GM21737 (cell line): ENCODE measurements at regions not wholly inside any gene's neighbourhood (a gene's known extent, or its start where the extent isn't known, plus 50 kb on each side); places are given as distances from the start of the nearest gene placed in this dataset.
"Not testable (repeated sequence)": the region's sequence is repeated elsewhere in the genome, so short reads cannot be mapped to it uniquely, and the experiment has no call there.

ENCODE experiments used
- ATAC-seq: cut with Tn5 transposase; IDR thresholded peaks from one replicate; pipeline ENCODE4 v1.9.1; 2021; ENCODE audit warnings: mild to moderate bottlenecking, moderate library complexity; ENCODE audit not compliant: unreplicated experiment

DNA sequence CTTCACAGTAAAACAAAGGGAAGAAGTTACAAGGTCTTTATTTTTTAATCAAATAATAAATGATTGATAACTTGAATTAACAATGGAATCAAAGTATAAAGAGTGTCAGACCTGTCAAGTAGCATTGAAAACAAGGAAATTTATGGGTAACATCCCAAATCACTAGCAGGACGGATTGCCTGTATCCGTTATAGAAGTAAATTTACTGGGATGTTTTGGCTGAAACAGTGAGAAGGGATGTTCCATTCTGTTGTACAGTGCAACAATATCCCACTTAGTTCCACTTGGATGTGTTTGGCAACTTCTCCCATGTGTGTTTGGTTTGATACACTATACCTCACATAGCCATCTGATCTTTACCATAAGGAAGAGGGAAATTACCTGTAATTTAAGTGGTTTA lies 421.0 kb upstream of the CHD1 start:
- ATAC-seq = no peak

DNA sequence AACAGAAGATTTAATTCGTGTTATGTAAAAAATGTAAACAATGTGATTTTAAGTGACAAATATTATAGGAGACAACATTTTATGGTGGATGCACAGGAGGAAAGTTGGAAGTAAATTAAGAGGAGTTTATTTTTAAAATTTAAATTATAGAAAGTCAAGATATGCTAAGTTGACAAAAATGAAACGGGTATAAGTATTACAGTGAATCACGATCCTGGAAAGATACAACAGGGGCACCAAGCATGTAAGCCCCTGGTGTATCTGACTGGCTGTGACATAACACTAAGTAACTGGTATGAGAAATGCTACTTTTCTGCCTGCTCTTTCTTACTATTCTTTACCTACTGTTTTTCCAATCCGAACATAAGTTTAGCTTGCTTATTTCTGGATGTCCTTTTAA lies 419.8 kb upstream of the CHD1 start:
- ATAC-seq = no peak

DNA sequence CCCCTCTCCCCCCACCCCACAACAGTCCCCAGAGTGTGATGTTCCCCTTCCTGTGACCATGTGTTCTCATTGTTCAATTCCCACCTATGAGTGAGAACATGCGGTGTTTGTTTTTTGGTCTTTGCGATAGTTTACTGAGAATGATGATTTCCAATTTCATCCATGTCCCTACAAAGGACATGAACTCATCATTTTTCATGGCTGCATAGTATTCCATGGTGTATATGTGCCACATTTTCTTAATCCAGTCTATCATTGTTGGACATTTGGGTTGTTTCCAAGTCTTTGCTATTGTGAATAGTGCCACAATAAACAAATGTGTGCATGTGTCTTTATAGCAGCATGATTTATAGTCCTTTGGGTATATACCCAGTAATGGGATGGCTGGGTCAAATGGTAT lies 411.0 kb upstream of the CHD1 start:
- not testable (repeated sequence) for ATAC-seq

DNA sequence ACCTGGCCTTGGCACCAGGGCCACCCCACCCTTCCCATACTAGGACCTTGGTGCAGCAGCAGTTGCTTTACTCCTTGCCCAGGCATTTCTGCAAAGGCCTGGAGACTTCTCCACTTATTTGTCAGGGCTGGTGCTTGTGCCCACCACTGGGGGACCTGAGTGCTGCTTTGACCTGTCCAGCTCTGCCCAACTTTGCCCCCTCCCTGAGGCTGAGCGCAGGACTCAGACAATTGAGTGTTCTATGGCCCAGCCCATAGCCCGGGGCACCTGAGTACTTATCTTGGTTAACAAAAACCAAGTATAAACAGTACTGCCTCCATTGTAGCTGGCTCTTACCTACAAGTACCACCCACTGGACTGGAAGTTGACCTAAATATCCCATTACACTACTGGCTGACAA lies 406.1 kb upstream of the CHD1 start:
- no peak for ATAC-seq

DNA sequence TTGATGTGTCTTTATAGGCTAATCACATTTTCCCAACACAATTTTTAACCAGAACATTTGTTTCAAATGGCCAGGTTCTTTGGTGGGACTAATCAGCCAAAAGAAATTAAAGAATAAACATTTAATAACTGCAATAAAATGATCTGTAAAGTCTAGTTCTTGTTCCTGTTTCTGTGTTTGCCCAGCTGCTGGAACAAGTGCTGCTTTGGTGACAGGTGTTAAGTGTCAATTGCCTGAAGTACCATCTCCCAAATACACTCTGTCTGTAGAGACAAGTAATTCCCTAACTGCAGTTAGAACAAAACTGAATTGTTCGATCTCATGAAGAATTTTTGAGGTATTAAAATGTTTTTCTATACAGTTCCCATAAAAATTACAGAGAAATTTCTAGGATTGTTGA lies 402.3 kb upstream of the CHD1 start:
- ATAC-seq = no peak

DNA sequence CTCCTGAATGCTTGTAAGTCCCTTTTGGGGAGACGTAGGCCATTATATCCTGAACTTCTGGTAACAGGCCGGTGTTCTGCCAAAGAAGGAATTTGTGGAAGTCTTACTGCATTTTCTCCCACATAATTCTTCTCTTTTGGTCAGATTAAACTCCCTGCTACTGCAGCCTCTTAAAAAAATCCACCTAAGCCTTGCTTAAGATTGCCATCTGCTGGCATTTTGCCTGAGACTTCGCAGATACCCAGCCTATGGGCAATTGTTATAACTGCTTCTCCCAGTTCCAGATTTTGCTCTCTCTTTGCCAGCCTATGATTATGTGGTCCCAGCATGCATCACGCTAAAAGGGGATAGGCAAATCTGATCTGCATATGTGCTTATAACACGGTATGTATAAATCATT lies 391.6 kb upstream of the CHD1 start:
- no peak for ATAC-seq

DNA sequence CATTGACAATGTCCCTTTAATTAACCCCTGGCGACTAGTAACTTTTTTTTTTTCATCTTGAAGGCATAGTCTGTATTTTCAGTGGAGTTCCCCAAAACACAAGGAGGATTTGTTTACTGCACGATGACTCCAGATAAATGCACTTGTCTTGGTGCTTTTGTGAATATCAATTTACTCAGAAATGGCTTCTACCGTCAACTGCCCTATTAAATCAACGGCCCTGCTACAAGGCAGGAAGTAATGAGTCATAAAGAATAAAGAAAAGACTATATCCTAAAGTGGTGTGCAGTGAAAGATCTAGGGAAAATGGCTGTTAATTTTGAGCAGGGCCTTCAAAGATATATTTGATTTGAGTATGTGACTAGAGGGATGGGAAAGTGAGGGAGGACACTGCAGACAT lies 388.3 kb upstream of the CHD1 start:
- no peak for ATAC-seq

DNA sequence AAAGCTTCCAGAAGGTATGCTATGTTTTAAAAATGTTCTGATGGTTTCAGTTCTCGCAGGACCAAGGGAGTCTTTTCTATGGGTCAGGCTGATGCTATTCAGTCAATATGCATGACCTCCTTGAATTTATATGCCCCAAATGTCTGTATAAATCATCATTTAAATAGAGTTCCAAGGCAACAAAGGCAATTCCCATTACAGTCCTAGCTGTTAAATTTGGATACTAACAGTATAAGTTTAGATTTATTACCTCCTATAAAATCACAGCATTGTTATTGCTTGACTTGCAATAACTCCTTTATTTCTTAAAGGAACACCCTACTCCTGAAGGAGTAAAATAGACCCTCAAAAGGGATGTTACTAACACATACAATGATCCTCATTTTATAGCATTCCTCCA lies 387.7 kb upstream of the CHD1 start:
- no peak for ATAC-seq

DNA sequence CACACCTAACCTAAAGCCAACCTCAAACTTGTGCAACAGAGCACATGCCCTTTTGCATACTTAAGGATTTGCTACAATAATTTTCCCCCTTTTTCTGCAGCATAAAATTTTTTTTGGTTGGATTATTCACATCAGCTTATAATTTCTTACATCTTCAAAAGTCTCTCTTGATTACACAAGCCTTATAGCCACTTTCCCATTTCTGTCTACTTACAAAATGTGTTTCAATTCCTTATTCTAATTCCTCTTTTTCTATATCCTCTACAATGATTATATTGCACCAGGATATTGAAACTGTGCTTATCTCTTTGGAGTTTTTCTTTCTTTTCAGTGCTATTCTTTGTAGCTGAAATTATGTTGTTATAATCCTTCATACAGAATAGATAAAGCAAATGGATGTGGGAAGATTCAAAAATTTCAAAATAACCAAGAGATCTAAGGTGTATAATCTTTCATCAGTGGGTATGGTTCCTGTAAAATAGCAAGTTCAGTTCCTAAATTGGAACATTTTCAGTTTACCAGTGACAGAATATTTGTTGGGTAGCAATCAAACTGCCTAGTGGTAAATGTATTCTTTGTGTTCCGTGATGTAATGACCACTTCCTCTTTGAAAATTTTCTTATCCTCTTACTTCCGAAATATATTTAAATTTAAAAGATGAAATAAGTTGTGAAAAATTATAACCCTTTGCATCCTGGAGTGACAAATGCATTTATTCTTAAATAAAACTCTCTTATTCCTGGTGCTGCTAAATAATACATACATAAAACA lies 386.8 kb upstream of the CHD1 start:
- no peak for ATAC-seq

DNA sequence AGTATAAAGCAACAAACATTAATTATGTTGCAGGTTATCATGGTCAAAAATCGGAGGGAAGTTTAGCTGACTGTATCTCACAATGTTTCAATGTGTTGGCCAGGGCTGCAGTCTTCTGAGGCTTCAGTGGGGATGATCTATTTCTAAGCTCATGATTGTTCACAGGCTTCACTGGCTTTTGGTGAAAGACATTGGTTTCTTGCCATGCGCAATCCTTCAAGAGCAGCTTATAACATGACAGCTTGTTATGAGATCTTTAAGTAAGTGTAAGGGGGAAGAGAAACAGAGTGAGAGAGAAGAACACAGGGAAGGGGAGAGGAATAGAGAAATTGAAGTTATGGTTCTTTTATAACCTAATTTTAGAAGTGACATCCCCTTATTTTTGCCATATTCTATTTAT lies 385.9 kb upstream of the CHD1 start:
- no peak for ATAC-seq

DNA sequence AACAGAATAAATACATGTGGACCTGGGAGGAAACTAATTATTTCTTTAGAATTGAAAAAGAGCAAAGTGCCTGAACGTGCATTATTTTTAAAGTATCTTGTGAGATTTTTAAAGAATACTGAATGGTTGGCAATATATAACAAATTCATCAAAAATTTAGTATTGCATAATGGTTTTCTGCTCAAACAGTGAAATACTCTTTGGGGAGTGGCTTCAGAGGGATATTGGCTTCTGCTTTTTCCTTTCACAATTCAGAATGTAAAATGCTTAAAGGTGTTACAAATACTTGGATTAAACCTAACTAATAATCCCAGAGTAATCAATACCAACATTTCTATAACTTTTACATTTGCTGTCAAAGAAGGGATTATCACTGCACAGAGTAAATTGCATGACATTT lies 379.3 kb upstream of the CHD1 start:
- ATAC-seq = no peak

DNA sequence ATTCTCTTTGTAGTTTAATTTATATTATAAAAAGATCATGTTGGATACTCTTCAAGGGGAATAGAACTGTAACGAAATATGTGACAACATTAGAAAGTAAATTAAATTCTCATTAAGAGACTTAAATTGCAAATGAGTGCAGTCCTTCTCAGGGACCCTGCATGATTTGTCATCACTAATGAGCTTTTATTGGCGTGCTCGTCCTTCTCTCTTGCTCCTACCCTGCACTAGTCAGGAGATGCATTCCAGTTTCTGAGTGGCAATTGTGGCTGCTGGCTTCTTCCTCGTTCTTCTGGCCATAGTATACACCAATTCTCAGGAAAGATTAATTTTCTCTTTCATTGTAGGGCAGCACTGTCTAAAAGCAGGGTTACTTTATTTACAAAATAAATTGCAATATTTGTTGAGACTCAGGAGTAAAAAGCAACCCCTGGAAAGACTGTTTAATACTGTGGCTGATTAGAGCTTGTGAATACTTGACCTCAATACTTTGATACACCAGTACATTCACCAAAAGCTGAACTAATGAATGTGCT lies 376.3 kb upstream of the CHD1 start:
- ATAC-seq = no peak

DNA sequence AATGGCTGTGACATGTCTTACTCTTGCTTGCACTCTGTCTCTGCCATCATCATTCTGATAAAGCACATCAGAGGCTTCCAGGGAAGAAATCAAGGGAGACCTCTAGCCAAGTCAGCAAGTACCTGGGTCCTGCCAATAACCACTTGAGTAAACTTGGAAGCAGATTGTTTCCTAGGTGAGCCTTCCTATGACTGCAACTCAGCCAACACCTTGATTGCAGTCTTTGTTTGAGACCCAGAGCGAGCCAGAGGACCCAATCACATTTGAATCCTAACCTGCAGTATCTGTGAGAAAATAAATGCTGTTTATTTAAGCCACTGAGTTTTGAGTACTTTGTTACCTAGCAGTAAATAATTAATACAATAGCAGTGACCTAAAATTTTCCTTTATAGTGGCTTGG lies 356.8 kb upstream of the CHD1 start:
- ATAC-seq = no peak

DNA sequence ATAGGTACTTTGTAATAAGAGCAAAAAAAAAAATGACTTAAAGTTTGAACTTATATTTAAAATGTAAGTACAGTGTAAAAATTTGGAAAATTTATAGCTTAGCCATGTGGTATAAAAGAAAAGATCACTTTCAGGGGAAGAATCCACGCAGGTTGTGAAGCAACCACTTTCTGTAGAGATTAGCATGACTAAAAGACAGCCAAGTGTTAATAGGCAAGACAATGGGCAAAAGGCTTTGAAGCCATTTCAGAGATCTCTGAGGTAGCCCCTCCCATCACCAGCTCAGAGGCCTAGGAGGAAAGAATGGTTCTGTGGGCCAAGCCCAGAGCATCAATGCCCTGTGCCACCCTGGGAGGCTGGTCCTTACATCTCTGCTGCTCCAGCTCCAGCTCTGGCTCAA lies 346.3 kb upstream of the CHD1 start:
- no peak for ATAC-seq

DNA sequence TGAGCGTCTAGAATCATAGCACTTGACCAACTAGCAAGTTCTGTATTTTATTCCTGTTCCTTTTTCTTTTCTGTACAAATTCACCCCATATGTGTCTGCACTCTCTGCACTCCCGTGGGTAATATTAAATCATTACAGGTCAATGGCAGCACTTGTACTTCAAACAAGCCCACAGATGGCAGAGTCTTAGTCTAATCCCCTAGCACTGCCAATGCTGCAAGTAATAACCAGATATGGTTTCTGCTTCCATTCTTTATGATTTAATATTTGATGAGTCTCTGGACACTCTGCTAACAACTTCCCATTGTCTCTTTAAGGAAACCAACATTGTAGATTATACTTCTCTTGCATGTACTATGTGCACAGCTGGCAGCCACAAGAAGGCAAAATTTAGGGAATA lies 343.8 kb upstream of the CHD1 start:
- no peak for ATAC-seq

DNA sequence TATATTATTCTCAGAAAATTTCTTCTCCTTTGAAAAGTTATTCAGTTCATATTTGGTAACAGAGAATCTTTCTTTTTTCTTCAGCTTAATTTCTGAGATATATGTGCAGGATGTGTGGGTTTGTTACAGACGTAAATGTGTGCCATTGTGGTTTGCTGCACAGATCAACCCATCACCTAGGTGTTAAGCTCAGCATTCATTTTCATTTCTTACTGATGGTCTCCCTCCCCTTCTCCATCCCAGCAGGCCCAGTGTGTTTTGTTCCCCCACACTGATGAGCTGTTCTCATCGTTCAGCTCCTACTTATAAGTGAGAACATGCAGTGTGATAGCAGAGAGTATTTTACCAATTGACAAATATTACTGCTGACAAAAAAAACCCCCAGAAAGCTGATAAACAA lies 330.0 kb upstream of the CHD1 start:
- ATAC-seq = no peak

DNA sequence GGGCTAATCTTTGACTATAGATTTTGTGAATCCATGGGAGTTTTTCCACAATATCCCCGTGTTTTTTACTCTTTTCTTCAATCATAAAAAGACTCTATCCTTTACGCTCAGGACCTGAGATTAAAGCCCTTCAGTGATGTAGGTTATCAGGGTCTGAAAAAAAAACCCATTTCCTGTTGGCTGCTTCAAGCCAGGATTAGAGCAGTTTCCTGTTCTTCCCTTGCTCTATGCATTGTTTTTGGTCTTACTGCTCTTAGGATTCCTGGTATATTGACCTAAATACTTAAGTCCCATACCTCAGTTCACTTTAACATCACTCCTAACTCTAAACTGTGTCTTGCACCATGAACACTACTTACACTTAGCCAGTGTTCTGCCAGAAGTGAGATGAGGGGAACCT lies 319.3 kb upstream of the CHD1 start:
- ATAC-seq = no peak

DNA sequence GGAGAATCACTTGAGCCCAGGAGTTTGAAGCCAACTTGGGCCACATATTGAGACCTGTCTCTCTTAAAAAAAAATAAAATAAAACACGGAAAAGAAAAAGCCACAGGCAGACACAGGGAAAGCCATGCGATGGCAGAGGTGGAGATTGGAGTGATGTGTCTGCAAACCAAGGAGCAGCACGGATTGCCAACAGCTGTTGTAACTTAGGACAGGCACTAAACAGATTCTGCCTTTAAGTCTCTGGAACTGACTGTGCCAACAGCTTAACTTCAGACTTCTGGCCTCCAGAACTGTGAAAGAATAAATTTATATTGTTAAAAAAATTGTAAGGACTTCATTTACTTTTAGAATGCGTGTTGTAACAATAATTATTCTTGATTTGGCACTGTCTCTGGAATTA lies 318.5 kb upstream of the CHD1 start:
- no peak for ATAC-seq

DNA sequence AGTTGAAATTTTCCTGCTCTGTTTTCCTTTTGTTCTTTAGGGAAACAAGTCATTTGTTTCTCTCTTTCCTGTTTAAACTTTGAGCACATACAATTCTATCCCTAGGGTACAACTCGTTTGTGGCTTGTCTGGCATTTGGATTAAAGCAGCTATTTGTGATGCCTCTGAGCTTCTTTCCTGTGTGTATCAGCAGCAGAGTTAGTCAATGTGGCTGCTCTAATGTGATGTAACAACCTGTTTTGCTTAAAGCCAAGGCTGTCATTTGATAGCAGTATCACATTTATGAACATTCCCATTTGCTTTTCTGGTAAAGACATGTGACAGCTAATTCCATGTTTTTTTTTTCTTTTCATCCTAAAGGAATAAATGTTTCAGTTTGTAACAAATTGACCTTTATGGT lies 314.3 kb upstream of the CHD1 start:
- ATAC-seq = no peak

DNA sequence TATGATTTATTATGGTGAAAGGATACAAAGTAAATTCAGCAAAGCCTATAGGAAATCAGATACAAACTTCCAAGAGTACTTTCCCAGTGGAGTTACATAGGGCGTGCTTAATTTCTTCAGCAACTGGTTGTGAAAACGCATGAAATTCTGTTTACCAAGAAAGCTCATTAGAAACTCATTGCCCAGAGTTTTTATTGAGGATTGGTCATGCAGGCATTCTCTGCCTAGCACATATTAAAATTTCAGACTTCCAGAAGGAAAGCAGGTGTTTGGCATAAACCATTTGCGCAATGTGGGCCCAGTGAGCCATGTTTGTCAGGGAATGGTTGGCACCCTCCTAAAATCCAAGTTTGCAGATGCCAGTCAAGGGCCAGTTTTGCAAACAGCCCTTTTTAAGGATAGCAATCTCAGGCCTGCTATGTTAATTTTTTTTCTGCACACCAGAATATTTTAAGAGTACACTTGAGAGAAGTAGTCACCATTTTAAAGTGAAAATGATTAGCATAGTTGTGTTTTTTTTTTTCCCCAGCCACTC lies 311.1 kb upstream of the CHD1 start:
- no peak for ATAC-seq

DNA sequence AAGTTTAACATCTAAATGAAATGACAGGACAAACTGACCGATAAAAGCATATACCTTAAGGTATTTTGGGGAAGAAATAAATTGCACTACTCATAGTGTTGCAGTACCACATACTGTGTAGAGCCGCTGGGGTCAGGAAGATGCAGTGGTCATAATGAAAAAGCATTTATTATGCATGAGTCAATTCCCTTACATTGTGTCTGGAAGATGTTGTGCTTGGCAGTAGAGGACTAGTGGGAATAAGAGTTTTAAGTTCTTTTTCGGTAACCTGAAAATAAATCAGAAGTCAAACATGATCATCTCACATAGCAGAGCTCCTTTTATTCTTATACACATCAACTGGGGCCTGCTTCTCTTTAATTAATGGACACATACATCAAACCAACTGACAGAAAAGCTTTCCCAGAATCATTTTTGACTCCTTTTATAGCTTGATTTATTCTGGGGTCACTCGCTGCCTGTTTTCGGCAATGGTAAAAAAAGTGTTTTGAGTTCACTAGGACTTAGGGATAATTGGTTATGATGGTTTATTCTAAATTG lies 262.5 kb upstream of the CHD1 start:
- ATAC-seq = no peak

DNA sequence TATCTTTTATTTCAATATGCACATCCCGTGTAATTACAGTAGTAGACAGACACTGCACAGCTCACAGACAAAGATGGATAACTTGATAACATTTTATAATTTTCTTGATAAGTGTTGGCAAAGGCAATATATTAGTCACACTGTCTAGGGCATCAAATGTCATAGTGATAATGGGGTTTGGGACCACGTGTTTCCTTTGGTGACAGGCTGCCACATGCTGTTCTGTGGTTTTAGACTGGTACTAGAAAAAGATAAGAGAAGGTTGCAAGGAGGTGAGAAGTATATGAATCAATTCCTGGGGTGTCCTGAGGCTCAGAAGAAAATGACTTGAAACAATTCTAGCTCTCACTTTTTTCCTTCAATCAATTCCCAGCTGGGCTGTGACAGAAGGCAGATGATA lies 258.8 kb upstream of the CHD1 start:
- no peak for ATAC-seq

DNA sequence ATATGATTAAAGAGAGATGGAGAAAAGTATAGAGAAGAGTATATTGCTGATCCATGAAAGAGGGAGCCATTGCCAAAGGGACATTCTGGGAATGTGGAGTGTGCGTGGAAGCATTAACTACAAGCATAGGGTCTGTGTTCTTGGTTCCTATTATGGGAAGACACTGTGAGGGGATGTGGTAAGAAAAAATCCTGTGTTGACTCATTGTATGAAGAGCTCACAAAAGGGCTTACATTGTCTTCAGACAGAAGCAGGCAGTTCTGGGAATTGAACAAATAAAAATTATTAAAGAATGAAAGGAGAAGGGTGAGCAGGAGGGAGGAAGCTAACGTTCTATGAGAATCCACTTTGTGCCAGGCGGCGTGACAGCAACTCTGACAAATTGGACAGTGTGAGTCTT lies 250.4 kb upstream of the CHD1 start:
- ATAC-seq = no peak
